ENCODE measurements at regions not wholly inside any gene's neighbourhood (a gene's known extent, or its start where the extent isn't known, plus 50 kb on each side); places are given as distances from the start of the nearest gene placed in this dataset.

DNA sequence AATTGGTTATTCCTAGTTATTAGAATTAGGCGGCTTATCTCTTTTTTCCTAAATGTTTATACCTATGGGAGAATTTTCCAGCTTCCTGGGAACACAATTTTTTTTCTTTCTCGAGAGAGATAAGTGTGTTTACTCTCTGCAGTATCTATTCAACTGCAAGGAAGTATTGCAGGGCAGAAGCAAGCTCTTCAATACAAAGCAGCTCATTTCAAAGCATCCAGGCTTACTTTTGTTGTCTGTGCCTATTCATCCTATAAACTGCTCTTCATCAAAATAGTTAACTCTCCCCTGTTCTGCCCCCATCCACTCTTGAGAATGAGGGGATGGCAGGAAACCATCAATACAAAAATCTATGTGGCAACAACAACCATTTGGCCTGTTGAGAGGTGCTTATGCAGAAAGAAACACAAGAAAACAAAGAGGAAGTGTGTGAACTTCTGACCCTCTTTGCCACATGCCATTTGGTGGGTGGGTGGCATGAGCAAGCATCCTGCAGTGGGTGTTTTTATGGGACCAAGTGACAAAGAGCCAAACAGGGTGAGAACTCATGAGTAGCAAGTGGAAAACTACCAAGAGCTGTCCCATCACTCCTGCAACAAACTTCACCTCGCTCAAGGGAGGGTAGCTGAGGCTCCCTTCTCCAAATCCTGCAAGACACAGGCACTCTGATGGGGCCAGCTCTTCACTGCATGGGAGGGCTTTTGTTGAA is 50.6 kb upstream of the MRPS6 start:
- no peak for DNase-seq (ENCODE audit: low read depth)

DNA sequence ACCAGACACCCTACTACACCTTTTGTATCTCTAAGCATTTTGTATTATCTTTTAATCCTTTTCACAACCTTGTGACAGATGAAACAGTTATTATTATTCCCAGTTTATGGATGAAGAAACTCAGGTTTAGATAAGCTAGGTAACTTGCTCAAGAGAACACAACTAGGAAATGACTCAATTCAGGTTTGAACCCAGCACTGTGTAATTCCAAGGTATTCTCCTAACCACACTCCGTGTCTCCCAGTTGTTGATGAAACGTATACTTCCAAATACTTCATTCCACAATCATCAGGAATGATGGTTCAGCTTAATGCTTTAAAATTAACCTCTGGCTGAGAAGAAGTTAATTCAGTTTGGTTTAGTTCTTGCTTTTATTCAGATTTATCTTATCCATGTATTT is 51.7 kb upstream of the MRPS6 start:
- no peak for DNase-seq (ENCODE audit: low read depth)

DNA sequence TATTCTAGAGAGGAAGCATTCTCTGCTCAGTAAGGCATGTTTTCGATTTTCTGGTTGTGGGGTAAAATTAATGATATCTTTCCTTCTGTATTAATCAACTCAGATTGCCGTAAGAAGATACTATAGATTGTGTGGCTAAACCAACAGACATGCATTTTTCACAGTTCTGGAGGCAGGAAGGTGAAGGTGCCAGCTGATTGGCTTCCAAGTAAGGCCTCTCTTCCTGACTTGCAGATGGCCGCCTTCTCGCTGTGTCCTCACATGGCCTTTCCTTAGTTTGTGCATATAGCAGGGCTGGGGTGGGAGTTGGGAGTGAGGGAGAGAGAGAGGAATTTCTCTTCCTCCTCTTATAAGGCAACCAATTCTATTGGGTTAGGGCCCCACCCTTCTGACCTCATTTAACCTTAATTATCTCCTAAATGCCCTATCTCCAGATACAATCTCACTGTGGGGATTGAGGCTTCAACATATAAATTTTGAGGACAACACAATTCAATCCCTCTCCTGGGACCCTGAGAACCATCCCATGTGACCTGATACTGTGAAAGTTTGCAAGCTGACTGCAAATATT is 52.3 kb upstream of the MRPS6 start:
- no peak for DNase-seq (ENCODE audit: low read depth)

DNA sequence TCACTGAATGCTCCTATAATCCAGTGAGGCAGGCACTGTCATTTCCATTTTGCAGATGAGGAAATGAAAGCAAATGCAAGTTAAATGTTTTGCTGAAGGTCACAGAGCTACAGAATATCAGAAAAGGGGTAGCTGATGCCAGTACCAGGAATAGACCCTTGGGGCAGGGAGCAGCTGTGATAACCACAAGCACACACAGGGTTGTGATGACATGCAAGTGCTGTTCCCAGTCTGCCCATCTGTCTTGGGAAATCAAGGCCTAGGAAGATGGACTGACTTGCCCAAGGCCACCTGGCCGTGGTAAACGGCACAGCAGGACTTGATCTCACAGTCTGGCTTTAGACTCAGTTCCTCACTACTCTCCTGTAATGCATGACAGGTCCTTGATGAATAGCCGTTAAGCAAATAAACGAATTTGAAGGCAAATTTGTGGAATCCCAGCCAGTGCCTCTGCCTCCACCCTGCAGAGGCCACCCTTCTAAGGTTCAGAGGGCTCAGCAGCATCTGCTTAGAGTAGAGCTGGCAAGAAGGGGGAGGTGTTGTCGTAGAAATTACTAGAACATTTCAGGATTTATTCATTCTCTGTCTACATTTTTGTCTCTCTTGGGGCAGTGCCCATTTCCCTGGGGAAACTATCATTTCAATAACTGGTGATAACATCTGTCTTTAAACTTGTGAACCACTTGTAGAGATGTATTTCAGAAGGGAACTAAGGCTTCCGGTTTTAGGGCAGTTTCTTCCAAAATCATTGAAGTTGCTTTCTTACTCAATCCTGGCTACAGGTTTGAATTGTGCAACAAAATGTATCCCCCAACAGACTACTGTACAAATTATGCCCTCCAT is 53.2 kb upstream of the MRPS6 start:
- no peak for DNase-seq (ENCODE audit: low read depth)

DNA sequence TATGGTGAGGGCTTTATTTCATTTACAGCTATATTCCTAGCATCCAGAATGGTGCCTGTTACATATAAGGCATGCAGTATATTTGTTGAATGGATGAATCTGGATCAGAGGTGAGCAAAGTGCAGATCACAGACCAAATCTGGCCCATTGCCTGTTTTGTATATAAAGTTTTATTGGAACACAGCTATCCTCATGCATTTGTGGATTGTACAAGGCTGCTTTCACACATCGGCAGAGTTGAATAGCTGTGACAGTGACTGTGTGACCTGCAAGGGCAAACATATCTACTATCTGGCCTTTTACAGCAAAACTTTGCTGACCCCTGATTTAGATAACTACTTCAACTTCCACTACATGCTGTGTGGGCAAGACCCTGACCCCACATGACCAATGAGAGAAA is 54.0 kb upstream of the MRPS6 start:
- no peak for DNase-seq (ENCODE audit: low read depth)

DNA sequence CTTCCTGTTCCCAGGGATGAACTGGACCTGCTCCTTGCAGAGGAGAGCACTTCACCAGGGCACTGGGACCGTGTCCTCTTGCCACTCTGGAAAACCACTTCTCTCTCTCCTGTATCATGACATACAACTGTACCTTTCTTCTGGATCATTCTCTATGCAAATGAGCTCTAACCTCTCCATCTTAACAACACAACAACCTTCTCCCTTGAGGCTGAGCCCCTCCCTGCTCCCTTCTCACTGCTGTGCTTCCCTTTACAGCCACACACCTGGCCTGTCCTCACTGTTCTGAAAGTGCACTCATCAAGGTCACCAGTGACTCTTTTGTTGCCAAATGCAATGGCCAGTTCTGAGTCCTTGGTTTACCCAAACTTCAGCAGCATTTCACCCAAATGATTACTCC is 54.5 kb upstream of the MRPS6 start:
- no peak for DNase-seq (ENCODE audit: low read depth)

DNA sequence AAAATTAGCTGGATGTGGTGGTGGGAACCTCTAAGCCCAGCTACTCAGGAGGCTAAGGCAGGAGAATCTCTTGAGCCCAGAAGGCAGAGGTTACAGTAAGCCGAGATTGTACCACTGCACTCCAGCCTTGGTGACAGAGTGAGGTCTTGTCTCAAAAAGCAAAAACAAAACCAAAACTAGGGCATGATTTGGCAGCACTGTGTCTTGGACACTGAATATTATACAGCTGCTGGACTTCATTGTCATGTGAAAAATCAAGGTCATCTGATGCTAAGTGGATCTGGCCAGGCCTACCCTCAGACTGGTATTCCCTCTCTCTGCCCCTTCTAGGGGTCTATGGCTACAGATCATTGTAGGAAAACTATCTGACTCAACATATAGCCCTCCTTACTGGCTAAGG is 55.2 kb upstream of the MRPS6 start:
- no peak for DNase-seq (ENCODE audit: low read depth)

DNA sequence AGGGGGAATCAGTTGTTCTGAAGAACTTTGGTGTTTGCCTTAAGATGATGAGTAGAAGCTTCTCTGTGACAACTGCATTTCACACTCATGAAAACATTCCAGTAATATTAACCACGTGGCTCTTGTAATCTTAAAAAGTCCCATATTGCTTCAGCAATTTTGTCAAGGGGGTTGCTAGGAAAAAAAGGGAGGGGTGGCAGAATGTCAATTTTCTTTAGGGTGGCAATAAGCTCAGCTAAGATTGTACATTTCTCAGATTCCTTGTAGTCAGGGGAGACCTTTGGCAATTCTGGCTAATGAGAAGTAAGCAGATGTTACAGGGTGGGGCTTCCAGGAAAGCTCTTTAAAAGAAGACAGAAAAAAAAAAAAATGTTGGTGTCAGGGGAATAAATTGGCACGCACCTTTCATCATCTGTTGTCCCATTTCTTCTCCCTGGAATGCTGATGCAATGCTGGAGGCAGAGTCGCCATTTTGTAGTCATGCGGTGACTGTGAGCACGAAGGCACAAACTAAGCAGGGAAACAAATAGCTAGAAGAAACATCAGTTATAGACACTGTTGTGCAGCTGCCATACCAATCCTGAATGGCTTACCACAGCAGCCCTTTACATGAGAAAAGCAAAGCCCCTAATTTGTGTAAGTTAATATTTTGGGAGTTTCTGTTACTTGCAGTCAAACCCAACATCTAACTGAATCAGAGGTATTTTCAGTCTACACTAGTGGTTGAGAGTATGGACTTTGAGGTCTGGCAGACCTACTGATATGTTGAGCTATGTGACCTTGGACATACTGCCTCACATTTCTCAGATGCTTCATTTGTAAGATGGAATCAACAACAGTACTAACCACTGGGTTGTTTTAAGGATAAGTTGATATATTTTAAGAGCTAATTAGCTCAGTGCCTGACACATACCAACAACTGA is 56.1 kb upstream of the MRPS6 start:
- DNase-seq (ENCODE audit: low read depth), result peak; percentile 9

DNA sequence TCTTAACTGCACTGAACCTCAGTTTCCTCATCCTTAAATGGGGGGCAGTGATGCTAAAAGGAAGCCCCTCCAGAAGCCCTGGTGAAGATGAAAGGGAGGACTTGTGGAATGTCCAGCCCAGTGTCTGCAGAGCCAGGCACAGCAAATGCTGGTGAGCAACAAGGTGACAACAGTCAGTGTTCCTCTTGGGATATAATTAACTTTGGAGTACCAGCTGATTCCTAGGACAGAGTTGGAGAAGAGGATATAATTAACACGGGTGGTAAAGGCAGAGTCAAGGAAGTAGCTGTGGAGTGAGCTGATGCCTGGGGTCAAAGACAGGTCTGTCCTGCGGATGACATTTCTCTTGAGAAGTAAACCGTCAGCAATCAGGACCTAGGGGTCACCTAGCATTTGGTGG is 60.7 kb upstream of the MRPS6 start:
- no peak for DNase-seq (ENCODE audit: low read depth)

DNA sequence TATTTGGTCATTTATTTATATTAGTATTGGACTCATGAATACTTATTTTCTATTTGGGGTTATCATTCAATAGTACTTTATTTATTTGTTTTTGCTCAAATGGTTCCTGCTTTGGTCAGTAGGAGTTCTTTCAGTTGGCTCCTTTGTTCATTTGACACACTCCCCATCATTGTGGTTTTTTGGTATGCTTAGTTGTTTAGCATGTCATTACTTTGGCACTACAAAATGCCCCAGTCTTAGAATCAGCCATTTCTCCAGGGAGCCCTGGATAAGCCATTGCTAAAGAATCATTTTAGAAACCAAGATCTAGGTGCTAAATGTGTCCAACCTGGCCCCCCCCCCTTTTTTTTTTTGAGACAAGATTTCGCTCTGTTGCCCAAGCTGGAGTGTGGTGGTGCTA is 61.7 kb upstream of the MRPS6 start:
- DNase-seq (ENCODE audit: low read depth), result no peak

DNA sequence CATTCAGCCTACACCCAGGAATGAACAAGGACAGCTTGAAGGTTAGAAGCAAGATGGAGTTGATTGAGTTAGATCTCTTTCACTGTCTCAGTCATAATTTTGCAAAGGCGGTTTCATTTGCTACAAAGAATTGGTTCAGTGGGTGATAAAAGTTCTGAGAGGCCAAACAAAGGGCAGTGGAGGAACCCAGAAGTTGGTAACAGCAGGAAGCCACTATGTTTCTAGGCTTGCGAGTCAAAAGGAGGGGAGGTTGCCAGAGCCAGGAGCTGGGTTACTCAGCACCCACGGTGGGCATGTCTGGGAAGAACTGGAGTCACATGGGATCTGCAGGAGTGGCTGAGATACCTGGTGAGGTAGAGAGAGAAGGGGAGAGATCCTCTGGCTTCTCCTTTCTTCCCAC is 64.2 kb upstream of the MRPS6 start:
- DNase-seq (ENCODE audit: low read depth), result no peak

DNA sequence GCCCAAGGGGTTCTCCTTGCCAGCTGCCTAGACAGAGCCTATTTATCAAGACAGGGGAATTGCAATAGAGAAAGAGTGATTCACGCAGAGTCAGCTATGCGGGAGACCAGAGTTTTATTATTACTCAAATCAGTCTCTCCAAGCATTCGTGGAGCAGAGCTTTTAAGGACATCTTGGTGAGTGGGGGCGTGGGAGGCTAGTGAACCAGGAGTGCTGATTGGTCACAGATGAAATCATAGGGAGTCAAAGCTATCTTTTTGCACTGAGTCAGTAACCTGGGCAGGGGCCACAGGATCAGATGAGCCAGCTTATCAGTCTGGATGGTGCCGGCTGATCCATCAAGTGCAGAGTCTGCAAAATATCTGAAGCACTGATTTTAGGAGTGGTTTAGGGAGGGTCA is 64.8 kb upstream of the MRPS6 start:
- no peak for DNase-seq (ENCODE audit: low read depth)

DNA sequence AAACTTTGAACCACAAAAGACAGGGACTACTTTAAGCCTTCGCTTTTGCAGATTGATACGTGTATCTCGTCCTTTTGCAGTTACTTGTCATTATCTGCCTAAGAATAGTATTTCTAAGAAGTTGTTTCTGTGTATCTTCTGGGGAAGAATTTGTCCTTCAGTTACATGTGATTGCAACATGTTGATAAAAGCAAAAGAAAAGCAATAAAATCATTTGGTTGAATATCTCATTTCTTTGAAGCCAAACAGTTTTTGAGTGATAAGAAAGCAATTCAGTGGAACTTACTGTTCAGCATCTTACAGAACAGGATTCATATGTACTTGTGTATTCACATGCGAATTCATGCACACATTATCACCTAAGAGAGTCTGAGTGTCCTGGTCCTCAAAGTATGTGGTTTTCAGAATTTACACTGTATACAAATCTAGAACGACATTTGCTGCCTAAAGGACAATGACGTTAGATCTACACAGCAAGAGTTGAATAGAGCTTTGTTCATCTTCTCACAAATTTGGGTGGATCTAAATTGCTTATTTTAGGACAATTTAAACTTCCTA is 66.7 kb upstream of the MRPS6 start:
- DNase-seq (ENCODE audit: low read depth), result no peak

DNA sequence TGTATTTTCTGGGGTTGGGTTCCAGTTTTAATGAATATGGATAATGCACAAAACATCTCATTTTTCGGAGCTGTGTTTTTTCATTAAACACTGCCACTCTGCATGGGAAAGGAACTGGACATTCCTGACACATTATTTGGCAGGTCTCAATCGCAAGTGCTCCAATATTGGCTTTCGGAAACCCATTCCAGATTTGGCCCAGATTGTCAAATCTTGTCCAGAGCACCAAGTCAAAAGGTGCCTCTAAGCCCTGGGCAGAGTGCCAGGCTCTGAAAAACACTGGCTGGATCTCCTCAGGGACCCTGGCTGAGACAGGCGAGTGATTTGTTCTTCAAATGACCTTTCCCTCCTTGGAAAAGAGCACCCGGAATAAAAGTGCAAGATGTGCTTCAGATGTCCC is 68.4 kb upstream of the MRPS6 start:
- no peak for DNase-seq (ENCODE audit: low read depth)

DNA sequence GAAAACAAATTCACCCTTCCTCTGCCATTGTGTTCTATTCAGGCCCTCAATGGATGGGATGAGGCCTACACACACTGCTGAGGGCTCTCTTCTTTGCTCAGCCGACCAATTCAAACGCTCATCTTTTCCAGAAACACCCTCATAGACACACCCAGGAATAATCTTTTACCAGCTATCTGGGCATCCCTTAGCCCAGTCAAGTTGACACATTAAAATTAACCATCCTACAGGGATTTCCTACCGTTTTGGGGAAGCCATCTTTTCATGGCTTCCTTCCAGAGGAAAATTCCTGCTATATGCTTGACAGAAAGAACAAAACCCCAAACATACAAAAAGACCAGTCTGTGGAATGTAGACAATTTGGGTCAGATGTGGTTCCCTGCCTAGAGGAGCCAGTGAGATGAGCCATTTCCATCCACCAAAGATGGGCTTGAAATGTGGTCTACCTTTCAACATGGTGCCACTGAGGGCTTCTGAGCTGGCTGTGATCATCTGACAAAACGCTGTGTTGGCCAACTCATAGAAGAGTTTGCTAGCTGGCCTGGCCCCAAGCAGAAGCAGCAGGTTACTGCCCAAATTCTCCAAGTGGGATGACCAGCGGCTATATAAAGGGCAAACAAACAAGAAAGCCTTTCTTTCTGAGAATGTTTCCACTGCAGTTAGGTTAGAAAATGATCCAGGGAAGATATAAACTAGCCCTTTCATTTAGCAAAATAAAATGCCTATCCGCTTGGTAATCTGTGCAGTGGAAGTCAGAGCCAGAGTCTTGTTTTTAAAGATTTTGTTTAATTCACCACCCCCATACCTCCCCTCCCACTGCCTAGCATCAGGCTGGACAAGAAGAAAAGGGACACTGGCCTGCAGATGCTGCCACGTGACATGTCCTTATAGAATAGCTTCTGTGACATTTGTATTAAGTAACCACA is 69.1 kb upstream of the MRPS6 start:
- no peak for DNase-seq (ENCODE audit: low read depth)

DNA sequence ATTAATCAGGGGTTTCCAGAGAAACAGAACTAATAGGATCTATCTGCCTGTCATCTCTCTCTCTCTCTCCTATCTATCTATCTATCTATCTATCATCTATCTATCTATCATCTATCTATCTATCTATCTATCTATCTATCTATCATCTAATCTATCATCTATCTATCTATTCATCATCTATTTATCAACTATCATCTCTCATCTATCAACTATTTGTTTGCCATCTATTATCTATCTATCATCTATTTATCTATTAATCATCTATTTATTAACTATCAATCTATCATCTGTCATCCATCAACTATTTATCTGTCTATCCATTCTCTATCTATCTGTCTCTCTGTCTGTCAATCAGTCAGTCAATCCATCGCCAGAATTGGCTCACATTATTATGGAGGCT is 70.0 kb upstream of the MRPS6 start:
- DNase-seq (ENCODE audit: low read depth), result no peak

DNA sequence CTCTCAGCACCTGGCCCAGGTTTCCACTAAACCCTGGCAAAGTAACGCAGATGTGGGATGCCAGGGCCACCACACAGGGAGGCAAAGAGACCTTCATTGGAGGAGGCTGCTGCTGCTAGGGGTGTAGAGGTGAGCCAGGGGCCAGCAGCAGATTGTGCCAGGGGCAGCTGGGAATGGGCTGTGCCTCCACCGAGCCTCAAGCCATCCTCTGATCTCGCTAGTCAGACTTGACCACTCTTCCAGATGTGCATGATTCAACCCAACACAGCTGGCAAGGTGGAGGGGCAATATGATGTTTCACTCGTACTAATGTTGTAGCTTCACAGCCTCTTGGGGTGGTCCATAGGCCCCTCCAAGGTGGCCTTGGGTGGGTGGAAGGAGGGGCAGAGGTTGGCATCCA is 73.0 kb upstream of the MRPS6 start:
- no peak for DNase-seq (ENCODE audit: low read depth)

DNA sequence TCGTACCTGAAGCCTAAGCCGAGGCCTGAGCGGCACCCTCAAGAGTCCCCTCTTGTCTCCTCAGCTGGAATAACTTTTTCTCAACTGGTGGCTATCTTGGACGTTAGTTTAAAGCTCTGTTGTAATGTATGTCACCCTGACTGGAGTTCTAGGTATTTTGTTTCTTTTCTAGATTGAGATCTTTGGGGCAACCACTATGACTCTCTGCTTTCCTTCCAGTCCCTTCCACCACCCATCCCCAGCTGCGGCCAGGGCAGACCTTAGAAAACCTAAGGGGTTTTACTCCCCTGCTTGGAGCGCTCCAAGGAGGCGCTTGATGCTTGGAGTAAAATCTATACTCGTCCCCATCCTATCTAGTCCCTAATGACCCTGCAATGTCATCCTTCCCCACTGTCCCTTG is 74.6 kb upstream of the MRPS6 start:
- no peak for DNase-seq (ENCODE audit: low read depth)

DNA sequence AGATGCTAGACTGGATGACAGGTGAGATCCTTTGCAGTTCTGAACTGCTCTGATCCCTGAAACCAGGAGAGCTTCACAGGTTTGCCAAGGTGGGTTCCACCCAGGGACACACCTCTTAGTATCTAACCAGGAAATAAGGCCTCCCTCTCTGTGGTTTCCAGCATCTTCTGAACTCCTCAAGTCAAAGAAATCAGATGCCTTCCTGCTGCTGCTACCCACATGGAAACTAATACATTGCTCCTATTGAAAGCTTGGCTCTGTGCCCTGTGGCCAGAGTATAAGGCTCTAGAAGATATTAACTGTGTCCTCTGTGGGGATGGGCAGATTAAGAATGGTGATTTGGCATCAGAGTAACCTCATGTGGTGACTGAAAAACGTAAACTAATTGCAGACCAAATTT is 75.0 kb upstream of the MRPS6 start:
- DNase-seq (ENCODE audit: low read depth), result no peak

DNA sequence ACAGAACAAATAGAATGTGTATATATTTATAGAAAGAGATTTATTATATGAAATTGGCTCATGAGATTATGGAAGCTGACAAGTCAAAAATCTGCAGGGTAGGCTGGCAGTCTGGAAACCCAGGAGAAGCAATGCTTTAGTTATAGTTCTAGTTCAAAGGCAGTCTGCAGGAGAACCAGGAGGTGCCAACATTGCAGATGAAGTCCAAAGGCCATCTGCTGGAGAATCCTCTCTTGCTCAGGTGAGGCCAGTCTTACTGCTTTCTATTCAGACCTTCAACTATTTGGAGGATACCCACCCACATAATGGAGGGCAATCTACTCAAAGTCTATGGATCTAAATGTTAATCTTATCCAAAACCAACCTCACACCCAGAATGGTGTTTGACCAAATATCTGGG is 75.9 kb upstream of the MRPS6 start:
- no peak for DNase-seq (ENCODE audit: low read depth)

DNA sequence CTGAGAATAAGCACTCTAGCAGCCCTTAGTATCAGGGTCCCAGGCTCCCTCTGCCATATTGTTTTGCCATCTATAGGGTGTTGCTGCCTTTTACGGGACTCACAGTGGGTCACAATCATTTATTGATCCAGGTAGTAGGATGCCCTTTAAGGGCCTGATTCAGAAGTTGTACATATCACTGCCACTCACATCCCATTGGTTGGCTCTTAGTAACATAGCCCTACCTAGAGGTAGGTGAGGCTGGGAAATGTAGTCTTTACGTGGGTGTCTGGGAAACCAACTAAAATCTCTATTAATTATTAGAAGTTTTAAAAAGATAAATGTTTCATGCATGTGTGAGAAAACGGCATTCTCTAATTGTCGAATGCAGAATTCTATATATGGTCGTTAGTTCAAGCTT is 78.8 kb upstream of the ATP5PO start:
- DNase-seq (ENCODE audit: low read depth), result no peak
